HG03045 (cell line): ENCODE measurements at regions not wholly inside any gene's neighbourhood (a gene's known extent, or its start where the extent isn't known, plus 50 kb on each side); places are given as distances from the start of the nearest gene placed in this dataset.
"Not testable (repeated sequence)": the region's sequence is repeated elsewhere in the genome, so short reads cannot be mapped to it uniquely, and the experiment has no call there.

Experiments used
- ATAC-seq: cut with Tn5 transposase; IDR thresholded peaks from one replicate; pipeline ENCODE4 v1.9.1; 2021; ENCODE audit warnings: mild to moderate bottlenecking, moderate library complexity; ENCODE audit not compliant: unreplicated experiment

DNA sequence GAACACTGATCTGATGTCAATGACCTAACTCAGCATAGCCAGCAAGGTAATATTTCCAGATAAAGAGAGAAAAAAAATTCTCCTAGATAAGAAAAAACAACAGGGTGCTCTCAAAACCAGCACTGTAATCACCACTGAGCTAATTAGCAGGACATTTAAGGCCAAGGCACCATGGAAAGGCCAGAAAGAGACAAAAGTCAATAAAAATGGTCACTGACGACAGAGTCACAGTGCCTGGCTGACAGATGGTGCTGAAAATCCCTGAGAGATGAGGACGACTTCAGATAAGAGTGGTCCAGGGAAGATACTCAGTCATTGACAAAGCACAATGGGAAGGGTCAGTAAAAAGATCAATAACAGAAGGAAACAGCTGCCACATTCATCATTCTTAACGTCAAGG is 186.7 kb downstream of the SPATA31A6 start:
- ATAC-seq = not testable (repeated sequence)

DNA sequence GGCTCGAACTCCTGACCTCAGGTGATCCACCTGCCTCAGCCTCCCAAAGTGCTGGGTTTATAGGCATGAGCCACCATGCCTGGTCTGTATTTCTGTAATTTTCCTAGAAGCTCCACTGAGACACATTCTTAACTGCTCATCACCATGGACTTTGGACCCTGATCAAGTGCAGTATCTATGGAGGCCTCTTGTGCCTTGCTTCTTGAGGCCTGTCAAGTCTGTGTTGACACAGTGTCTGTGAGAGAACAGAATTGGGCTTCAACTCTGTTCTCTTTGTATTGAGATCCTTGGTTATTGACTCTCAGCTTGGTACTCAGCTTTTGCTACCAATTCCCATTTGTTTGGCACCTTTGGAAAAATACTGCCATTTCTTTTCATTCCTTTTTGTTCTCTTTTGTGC is 188.0 kb downstream of the SPATA31A6 start:
- ATAC-seq = not testable (repeated sequence)

DNA sequence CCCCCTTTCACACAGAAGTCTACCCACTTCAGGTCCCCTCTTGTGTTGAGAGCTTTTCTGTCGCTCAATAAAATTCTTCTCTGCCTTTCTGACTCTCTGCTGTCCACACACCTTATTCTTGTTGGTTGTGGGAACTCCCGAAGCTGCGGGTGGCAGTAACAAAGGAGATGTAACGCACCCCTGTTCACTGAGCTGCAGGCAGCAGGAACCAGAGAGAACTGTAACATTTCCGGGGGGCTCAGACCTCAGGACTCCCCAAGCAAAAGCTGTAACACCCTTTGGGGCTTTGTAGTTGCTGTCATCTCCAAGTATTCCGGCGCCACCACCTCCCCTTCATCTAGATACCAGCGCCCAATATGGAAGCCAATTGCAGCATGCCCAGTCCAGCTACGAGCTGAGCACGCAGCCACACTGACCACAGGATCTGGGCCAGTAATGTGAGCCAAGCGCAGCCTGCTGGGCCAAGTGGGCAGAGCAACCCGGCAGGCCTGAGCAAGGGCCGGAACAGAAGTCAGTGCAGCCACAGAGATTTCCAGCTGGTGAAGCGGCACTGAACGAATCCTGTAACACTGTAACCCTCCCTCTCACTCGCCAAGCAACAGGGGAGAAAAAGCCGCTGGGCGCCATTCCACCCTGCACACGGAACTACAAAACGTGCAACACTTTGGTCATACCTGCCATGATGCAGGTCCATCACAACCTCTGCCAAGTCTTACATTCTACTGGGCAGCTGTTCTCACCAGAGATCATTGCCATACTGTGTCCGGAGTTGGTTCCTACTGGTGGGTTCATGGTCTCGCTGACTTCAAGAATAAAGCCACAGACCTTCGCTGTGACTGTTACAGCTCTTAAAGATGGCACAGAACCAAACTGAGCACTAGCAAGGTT is 194.3 kb downstream of the SPATA31A6 start:
- not testable (repeated sequence) for ATAC-seq

- no peak for ATAC-seq
Measured at GRCh38 chr9:42378418-42378815, 195.0 kb downstream of the SPATA31A6 start.

- not testable (repeated sequence) for ATAC-seq
Measured at GRCh38 chr9:42379602-42380001, 196.1 kb downstream of the SPATA31A6 start.

- not testable (repeated sequence) for ATAC-seq
Measured at GRCh38 chr9:42384585-42384984, 201.1 kb downstream of the SPATA31A6 start.

DNA sequence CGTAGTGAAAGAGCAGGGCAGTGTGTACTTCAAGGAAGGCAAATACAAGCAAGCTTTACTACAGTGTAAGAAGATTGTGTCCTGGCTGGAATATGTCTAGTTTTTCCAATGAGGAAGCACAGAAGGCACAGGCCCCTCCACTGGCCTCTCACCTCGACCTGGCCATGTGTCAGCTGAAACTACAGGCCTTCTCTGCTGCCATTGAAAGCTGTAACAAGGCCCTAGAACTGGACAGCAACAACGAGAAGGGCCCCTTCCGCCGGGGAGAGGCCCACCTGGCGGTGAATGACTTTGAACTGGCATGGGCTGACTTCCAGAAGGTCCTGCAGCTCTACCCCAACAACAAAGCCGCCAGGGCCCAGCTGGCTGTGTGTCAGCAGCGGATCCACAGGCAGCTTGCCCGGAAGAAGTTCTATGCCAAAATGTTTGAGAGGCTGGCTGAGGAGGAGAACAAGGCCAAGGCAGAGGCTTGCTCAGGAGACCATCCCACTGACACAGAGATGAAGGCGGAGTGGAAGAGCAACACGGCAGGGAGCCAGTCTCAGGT is 202.2 kb downstream of the SPATA31A6 start:
- ATAC-seq = not testable (repeated sequence)

DNA sequence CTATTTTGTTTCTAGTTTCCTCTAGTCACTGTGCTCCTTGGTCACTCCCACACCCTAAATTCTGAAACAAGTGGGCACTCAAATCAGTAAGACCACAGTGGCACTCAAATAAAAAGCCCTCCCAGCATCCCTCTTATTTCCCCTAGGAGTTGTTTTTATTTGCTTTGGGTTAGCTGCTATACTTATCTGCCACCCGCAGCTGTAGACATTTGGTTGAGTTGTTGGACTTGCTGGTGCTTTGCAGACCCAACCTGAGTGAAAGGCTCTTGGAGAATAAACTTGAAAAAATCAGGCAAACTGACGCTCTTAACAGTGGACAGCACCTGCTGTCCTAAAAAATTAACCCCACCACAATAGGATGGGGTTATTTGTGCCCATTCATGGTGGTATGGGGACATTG is 203.0 kb downstream of the SPATA31A6 start:
- ATAC-seq = no peak

DNA sequence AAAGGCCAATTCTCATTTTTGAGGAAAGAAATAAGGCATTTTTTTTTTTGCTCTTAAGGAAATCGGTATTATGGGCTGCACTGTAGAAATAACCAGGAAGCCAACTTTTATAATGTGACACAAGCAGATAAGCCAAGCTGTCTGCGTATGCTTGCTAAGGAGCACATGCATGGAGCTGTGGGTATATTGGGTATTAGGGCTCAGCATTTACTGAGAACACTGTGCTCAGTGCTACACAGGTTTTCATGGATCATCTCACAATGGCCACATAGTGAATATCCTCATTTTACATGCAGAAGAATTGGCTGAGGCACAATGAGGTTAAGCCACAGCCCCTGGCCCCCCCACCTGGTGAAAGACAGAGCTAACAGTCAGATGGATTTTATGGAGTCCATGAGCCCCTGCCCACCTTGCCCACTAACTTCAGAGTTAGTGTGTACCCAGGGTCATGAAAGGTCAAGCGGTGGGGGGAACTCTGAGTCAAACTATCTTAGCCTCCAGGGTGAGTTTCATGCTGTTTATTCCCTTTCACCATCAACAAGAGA is 204.8 kb downstream of the SPATA31A6 start:
- ATAC-seq = no peak

GRCh38 chr9:42388846-42389245 is 205.4 kb downstream of the SPATA31A6 start:
- no peak for ATAC-seq

DNA sequence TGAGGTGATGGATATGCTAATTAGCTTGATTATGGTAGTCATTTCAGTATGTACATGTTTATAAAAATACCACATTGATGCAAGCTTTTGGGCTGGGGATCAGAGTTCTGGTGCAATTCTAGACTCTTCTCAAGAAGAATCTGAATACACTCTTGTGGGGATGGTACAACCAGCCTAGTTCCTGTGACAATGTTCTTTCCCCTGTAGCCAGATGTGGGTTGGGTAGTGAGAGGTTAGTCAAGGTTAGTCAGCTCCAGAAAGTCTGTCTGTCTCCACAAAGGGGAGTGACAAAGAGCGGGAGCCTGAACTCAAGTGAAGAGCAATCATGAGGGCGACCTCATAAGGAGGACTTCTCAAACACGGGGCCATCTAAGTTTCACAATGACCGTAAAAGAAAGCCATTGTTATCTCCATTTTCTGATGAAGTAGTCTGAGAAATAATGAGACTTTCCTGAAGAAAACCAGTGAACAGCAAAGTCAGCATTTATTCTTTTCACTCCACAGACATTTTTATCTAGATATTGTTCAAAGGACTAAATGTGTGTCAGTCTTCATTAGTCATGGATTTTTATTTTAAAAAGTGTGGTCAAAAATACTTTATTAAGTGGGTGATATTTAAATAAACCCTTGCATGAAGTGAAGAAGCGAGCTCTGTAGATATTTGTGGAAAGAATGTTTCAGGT is 209.5 kb downstream of the SPATA31A6 start:
- ATAC-seq = not testable (repeated sequence)

DNA sequence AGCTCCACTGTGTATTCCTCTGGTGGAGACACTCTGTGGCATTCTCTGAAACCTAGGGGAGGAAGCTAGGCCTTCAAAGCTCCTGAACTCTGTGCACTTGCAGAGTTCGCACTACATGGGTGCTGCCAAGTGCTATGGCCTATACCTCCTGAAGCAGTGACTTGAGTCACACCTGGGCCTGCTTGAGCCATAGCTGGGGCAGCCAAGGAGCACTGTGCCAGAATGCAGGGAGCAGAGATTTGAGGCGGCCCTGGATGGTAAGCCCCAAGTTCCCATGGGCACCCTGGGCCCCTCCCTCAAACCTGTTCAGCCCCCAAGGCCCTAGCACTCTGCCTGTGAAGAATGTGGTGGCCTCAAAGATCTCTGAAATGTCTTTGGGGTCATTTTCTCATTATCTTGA is 212.9 kb downstream of the SPATA31A6 start:
- no peak for ATAC-seq

DNA sequence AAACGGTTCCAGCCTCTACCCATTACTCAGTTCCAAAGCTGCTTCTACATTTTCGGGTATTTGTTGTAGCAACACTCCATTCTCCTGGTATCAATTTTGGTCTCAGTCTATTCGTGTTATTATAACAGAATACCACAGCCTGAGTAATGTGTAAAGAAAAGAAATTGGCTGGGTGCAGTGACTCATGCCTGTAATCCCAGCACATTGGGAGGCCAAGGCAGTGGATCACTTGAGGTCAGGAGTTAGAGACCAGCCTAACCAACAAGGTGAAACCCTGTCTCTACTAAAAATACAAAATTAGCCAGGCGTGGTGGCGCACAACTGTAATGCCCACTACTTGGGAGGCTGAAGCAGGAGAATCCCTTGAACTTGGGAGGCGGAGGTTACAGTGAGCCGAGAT is 213.9 kb downstream of the SPATA31A6 start:
- not testable (repeated sequence) for ATAC-seq

DNA sequence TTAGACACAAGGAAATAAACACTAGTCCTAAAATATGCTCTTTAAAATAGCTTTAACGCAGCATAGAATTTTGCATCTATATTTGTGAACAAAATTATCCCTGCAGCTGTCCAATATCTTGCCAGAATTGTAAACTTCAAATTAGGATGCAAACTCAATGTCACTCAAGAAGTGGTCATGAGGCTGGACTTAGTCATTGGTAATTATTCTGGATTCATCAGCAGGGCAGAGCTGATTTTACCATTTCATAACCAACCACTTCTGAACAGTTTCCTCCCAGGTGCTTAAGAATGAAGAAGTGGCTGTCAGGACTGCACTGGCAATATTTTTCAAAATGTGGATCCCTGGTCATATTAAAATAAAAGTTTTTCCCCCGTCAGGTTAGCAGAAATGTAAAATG is 219.5 kb downstream of the SPATA31A6 start:
- ATAC-seq = not testable (repeated sequence)

- ATAC-seq = not testable (repeated sequence)
Measured at GRCh38 chr9:42409581-42409980, 226.1 kb downstream of the SPATA31A6 start.

GRCh38 chr9:42412354-42412753 is 228.9 kb downstream of the SPATA31A6 start:
- not testable (repeated sequence) for ATAC-seq

GRCh38 chr9:42414865-42415264 is 231.4 kb downstream of the SPATA31A6 start:
- not testable (repeated sequence) for ATAC-seq

DNA sequence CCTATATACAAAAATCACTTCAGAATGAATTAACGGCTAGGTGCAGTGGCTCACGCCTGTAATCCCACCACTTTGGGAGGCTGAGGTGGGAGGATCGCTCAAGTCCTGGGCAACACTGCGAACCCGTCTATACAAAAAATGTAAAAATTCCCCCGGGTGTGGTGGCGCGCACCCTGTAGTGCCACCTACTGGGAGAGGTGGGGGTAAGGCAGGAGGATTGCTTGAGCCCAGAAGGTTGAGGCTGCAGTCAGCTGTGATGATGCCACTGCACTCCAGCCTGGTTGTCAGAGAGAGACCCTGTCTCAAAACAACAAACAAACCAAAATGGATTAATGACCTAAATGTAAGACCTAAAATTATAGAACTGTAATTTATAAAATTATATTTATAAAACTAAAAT is 236.2 kb downstream of the SPATA31A6 start:
- ATAC-seq = not testable (repeated sequence)

DNA sequence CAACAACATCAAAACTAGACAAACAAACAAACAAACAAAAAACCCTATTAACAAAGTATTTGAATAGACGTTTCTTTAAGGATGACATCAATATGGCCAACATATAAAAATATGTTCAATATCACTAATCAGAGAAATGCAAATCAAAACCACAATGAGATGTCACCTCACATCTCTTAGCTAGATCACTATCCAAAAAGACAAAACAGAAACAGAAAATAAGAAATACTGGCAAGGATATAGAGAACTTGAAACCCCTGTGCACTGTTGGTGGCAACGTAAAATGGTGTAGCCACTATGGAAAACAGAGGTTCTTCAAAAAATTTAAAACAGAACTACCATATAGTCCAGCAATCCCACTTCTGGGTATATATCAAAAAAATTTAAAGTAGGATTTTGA is 236.9 kb downstream of the SPATA31A6 start:
- not testable (repeated sequence) for ATAC-seq

- ATAC-seq = not testable (repeated sequence)
Measured at GRCh38 chr9:42421630-42422029, 238.2 kb downstream of the SPATA31A6 start.
